IMR-90 (cell line): ENCODE measurements at regions not wholly inside any gene's neighbourhood (a gene's known extent, or its start where the extent isn't known, plus 50 kb on each side); places are given as distances from the start of the nearest gene placed in this dataset.

Source experiments
- ATAC-seq: fragments of 200-7000 bp; cut with Tn5 transposase; 2 replicates; pipeline ENCODE4 v1.9.1; 2020; ENCODE audit warnings: low read depth, mild to moderate bottlenecking, moderate library complexity
- BruUV-seq: library from RNA; stranded (reverse); fragments of 400-500 nt; replicated peaks from 2 replicates; lab custom pipeline; 2021; lab: Mats Ljungman, UMichigan
- CTCF ChIA-PET: fragments of 300-600 bp; formaldehyde crosslinking; extraction: SDS; loops from one replicate; lab custom pipeline; 2021; ENCODE audit warnings: antibody characterized with exemption; lab: Yijun Ruan, JAX
- POLR2A ChIA-PET: fragments of 300-600 bp; sonication (Branson Sonifier 250); formaldehyde crosslinking; loops from one replicate; lab custom pipeline; 2022; ENCODE audit warnings: antibody characterized with exemption; ENCODE audit not compliant: unreplicated experiment; lab: Charles Lee
- DNase-seq: peaks from one replicate; pipeline ENCODE4 v3.0.0; 2013
- H2AFZ ChIP-seq: replicated peaks from 2 replicates; pipeline ENCODE3; 2013; ENCODE audit warnings: low read length, mild to moderate bottlenecking; ENCODE audit not compliant: poor library complexity
- H2AK5ac ChIP-seq: 2 replicates; pipeline ENCODE4 v1.6.1; 2013; ENCODE audit warnings: low read depth, low read length, inconsistent platforms
- H2AK9ac ChIP-seq: replicated peaks from 2 replicates; pipeline ENCODE3; 2013; ENCODE audit warnings: mild to moderate bottlenecking, low read depth, low read length, moderate library complexity; ENCODE audit not compliant: poor library complexity
- H2BK120ac ChIP-seq: 2 replicates; pipeline ENCODE4 v1.6.1; 2013; ENCODE audit warnings: low read depth, low read length, inconsistent platforms
- H2BK15ac ChIP-seq: 3 replicates; pipeline ENCODE4 v1.6.1; 2013; ENCODE audit warnings: low read depth, low read length, inconsistent platforms
- H2BK20ac ChIP-seq: 2 replicates; pipeline ENCODE4 v1.6.1; 2013; ENCODE audit warnings: low read depth, mild to moderate bottlenecking, inconsistent platforms, low read length, moderate library complexity
- H2BK5ac ChIP-seq: 2 replicates; pipeline ENCODE4 v1.6.1; 2013; ENCODE audit warnings: mild to moderate bottlenecking, low read depth, low read length, inconsistent platforms; ENCODE audit not compliant: poor library complexity, severe bottlenecking
- H3K14ac ChIP-seq: replicated peaks from 2 replicates; pipeline ENCODE4 v1.6.1; 2013; ENCODE audit warnings: low read depth, low read length, inconsistent platforms
- H3K18ac ChIP-seq: 2 replicates; pipeline ENCODE4 v1.6.1; 2013; ENCODE audit warnings: low read depth, low read length, control low read depth
- H3K23ac ChIP-seq: 2 replicates; pipeline ENCODE4 v1.6.1; 2013; ENCODE audit warnings: low read depth, low read length, inconsistent platforms
- H3K27ac ChIP-seq: 2 replicates; pipeline ENCODE4 v1.5.1; 2013; ENCODE audit warnings: mild to moderate bottlenecking, control low read depth, low read length; ENCODE audit not compliant: insufficient read depth
- H3K27me3 ChIP-seq: 2 replicates; pipeline ENCODE4 v1.6.1; 2013; ENCODE audit warnings: low read length; ENCODE audit not compliant: control insufficient read depth, insufficient read depth
- H3K36me3 ChIP-seq: 2 replicates; pipeline ENCODE4 v1.6.1; 2013; ENCODE audit warnings: low read length, mixed read lengths; ENCODE audit not compliant: control insufficient read depth, insufficient read depth
- H3K4ac ChIP-seq: 2 replicates; pipeline ENCODE4 v1.6.1; 2013; ENCODE audit warnings: low read depth, low read length, inconsistent platforms
- H3K4me1 ChIP-seq: 2 replicates; pipeline ENCODE4 v1.6.1; 2013; ENCODE audit warnings: low read length, mixed read lengths; ENCODE audit not compliant: control insufficient read depth, insufficient read depth
- H3K4me2 ChIP-seq: 2 replicates; pipeline ENCODE4 v1.6.1; 2013; ENCODE audit warnings: low read depth, mild to moderate bottlenecking, control low read depth, low read length, moderate library complexity
- H3K4me3 ChIP-seq: 2 replicates; pipeline ENCODE4 v1.5.1; 2013; ENCODE audit warnings: low read depth, mild to moderate bottlenecking, control low read depth, low read length, moderate library complexity; ENCODE audit not compliant: insufficient read depth
- H3K56ac ChIP-seq: 2 replicates; pipeline ENCODE4 v1.6.1; 2013; ENCODE audit warnings: low read length, inconsistent platforms; ENCODE audit not compliant: insufficient read depth; ENCODE audit errors: extremely low read depth
- H3K79me1 ChIP-seq, 2 experiments: 2 replicates each; pipeline ENCODE4 v1.6.1; 2013; ENCODE audit warnings: low read length in 2 of 2, inconsistent platforms in 1 of 2, low read depth in 1 of 2
- H3K9ac ChIP-seq: 2 replicates; pipeline ENCODE4 v1.6.1; 2013; ENCODE audit warnings: low read depth, low read length, control low read depth
- H3K9me1 ChIP-seq: 2 replicates; pipeline ENCODE4 v1.6.1; 2013; ENCODE audit warnings: low read length, inconsistent platforms; ENCODE audit not compliant: insufficient read depth
- H3K9me3 ChIP-seq: 2 replicates; pipeline ENCODE4 v1.6.1; 2013; ENCODE audit warnings: low read length; ENCODE audit not compliant: control insufficient read depth, insufficient read depth
- H4K20me1 ChIP-seq: 2 replicates; pipeline ENCODE4 v1.6.1; 2013; ENCODE audit warnings: low read length, inconsistent platforms; ENCODE audit not compliant: insufficient read depth
- H4K5ac ChIP-seq: 2 replicates; pipeline ENCODE4 v1.6.1; 2013; ENCODE audit warnings: mild to moderate bottlenecking, low read depth, low read length, control low read depth
- H4K8ac ChIP-seq, 2 experiments: 2 replicates each; pipeline ENCODE4 v1.6.1; 2013; ENCODE audit warnings: low read depth in 2 of 2, low read length in 2 of 2, control low read depth in 1 of 2, inconsistent platforms in 1 of 2
- H4K91ac ChIP-seq: 2 replicates; pipeline ENCODE4 v1.6.1; 2013; ENCODE audit warnings: low read depth, low read length, inconsistent platforms; ENCODE audit not compliant: insufficient read depth
- BHLHE40 ChIP-seq: fragments of 150-350 bp; IDR thresholded peaks from 2 replicates; pipeline ENCODE4 v1.6.1; 2016; ENCODE audit warnings: mild to moderate bottlenecking, low read depth, low read length
- CEBPB ChIP-seq: IDR thresholded peaks from 2 replicates; pipeline ENCODE4 v1.6.1; 2012; ENCODE audit warnings: low read depth, low read length, improper control_type of control experiment
- FOS ChIP-seq: fragments of 150-350 bp; IDR thresholded peaks from 2 replicates; pipeline ENCODE4 v1.6.1; 2016; ENCODE audit warnings: low read depth, low read length
- MAFK ChIP-seq: IDR thresholded peaks from 2 replicates; pipeline ENCODE4 v1.6.1; 2012; ENCODE audit warnings: low read depth, low read length, improper control_type of control experiment
- MXI1 ChIP-seq: IDR thresholded peaks from 2 replicates; pipeline ENCODE4 v1.6.1; 2012; ENCODE audit warnings: low read depth, mild to moderate bottlenecking, low read length, moderate library complexity, borderline replicate concordance
- POLR2A ChIP-seq: IDR thresholded peaks from 2 replicates; pipeline ENCODE4 v1.6.1; 2012; ENCODE audit warnings: mild to moderate bottlenecking, low read depth, low read length
- RCOR1 ChIP-seq: IDR thresholded peaks from 2 replicates; pipeline ENCODE4 v1.6.1; 2012; ENCODE audit warnings: mild to moderate bottlenecking, low read length, improper control_type of control experiment; ENCODE audit not compliant: insufficient replicate concordance
- RFX5 ChIP-seq: IDR thresholded peaks from 2 replicates; pipeline ENCODE4 v1.8.0; 2012; ENCODE audit warnings: low read depth, mild to moderate bottlenecking, low read length, moderate library complexity
- SMC3 ChIP-seq: fragments of 150-350 bp; IDR thresholded peaks from 2 replicates; pipeline ENCODE4 v1.6.1; 2016; ENCODE audit warnings: low read depth, mild to moderate bottlenecking, antibody characterized with exemption, low read length, moderate library complexity
- WGBS, 2 experiments: methylation state at CpG; one replicate each; pipeline versions ENCODE4 v1.1.5 to v1.1.7; 2013; ENCODE audit warnings: missing lambda C conversion rate in 2 of 2; ENCODE audit not compliant: insufficient read length in 1 of 2; ENCODE audit errors: extremely low coverage in 2 of 2; 5-methylcytosine and 5-hydroxymethylcytosine counted together
- dilution Hi-C: fragments of 300-500 bp; cut with HindIII; formaldehyde crosslinking; loops from one replicate; pipeline ENCODE4 v1.14.3; 2018; ENCODE audit warnings: low sequenced_read_pairs; ENCODE audit not compliant: unreplicated experiment
- in situ Hi-C: fragments of 300-500 bp; cut with MboI; formaldehyde crosslinking; loops from 3 replicates; pipeline ENCODE4 v1.14.3; 2019; ENCODE audit warnings: low sequenced_read_pairs, inconsistent platforms, mixed read lengths
- intact Hi-C: fragments of 100-400 bp; cut with micrococcal nuclease; formaldehyde crosslinking; loops from 2 replicates; pipeline ENCODE4 v1.10.0; 2022
- TF ChIP-seq, protein P1 (sequence below): fragments of 150-350 bp; IDR thresholded peaks from 2 replicates; pipeline ENCODE4 v1.6.1; 2017; ENCODE audit warnings: mild to moderate bottlenecking, antibody characterized with exemption, low read length, low read depth

DNA sequence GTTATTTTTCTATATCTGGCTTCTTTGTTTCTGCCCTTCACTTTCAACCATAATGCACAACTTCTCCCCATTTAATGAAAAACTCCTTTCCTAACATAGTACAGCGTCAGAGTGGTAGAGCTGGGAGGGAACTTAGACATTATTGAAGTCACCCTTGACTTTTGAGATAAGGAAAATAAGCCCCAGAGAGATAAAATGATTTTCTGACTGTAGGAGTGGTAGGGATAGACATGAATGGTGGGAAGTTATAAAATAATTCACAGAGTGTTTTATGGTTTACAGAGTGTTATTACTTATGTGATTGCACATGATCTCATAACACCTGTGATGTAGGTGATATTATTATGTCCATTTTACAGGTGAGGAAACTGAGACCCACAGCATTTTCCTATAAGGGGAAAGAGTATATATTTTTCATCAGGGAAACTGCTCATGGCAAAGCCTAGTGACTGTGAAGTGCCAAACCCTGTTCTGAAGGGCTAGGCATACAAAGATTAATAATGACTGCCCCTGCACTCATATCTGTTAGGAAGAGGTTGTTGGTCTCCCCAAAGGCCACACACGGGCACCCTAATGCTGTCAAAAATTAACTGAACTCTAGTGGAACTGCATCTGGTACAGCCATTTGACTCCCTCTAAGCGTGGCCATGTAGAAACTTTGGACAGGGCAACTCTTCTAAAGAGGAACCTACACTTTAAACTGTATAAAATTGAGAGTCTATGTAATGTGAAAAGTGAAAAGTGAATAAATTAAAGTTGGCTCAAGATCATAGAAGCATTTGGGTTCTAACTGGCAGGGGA is 61.1 kb upstream of the PICALM start:
- Histone ChIP-seq H4K20me1 (no peaks in the 10 kb centered on the region), H3K9ac (no peak overlapping the region), H3K79me1 (no peaks in the 10 kb centered on the region), H2BK15ac (no peak overlapping the region), H2AK9ac (no peak overlapping the region), H3K56ac (no peak overlapping the region), H3K23ac (no peak overlapping the region), H3K4ac (no peak overlapping the region), H3K36me3 (no peaks in the 10 kb centered on the region), H3K27ac (no peak overlapping the region), H2BK120ac (no peak overlapping the region), H4K91ac (no peak overlapping the region), H3K4me2 (no peak overlapping the region), H3K18ac (no peak overlapping the region), H3K9me1 (no peaks in the 10 kb centered on the region), H3K4me1 (no peaks in the 10 kb centered on the region), H3K14ac (no peak overlapping the region), H4K8ac (no peak overlapping the region), H2AK5ac (no peak overlapping the region), H2BK20ac (no peak overlapping the region), H4K5ac (no peak overlapping the region), H3K27me3 (no peaks in the 10 kb centered on the region), H2BK5ac (no peak overlapping the region), H2AFZ (no peak overlapping the region), H3K9me3 (no peaks in the 10 kb centered on the region), H3K4me3 (no peak overlapping the region)
- CTCF ChIA-PET, result no interaction called here
- DNase-seq, result no peak
- TF ChIP-seq, protein P1, sequence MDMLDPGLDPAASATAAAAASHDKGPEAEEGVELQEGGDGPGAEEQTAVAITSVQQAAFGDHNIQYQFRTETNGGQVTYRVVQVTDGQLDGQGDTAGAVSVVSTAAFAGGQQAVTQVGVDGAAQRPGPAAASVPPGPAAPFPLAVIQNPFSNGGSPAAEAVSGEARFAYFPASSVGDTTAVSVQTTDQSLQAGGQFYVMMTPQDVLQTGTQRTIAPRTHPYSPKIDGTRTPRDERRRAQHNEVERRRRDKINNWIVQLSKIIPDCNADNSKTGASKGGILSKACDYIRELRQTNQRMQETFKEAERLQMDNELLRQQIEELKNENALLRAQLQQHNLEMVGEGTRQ, result no peak
- no peak for TF ChIP-seq MAFK
- TF ChIP-seq SMC3, result no peak
- TF ChIP-seq CEBPB, result no peak
- TF ChIP-seq BHLHE40, result no peak
- no peak for TF ChIP-seq MXI1
- TF ChIP-seq RFX5, result no peak
- TF ChIP-seq POLR2A, result no peak
- TF ChIP-seq RCOR1, result no peak
- TF ChIP-seq FOS, result no peak
- no TSS peak for BruUV-seq
- dilution Hi-C loops, result no loop called here
- intact Hi-C loops, result no loop called here
- POLR2A ChIA-PET, result no interaction called here
- WGBS, 2 experiments, result no CpG with 5 or more reads among the region's 3 CpGs
- no peak for ATAC-seq
- in situ Hi-C loops, result no loop called here
